HG03442 (cell line): ENCODE measurements at regions not wholly inside any gene's neighbourhood (a gene's known extent, or its start where the extent isn't known, plus 50 kb on each side); places are given as distances from the start of the nearest gene placed in this dataset.

Experiments
- ATAC-seq: cut with Tn5 transposase; IDR thresholded peaks from one replicate; pipeline ENCODE4 v1.9.1; 2021; ENCODE audit warnings: mild to moderate bottlenecking, moderate library complexity; ENCODE audit not compliant: unreplicated experiment

DNA sequence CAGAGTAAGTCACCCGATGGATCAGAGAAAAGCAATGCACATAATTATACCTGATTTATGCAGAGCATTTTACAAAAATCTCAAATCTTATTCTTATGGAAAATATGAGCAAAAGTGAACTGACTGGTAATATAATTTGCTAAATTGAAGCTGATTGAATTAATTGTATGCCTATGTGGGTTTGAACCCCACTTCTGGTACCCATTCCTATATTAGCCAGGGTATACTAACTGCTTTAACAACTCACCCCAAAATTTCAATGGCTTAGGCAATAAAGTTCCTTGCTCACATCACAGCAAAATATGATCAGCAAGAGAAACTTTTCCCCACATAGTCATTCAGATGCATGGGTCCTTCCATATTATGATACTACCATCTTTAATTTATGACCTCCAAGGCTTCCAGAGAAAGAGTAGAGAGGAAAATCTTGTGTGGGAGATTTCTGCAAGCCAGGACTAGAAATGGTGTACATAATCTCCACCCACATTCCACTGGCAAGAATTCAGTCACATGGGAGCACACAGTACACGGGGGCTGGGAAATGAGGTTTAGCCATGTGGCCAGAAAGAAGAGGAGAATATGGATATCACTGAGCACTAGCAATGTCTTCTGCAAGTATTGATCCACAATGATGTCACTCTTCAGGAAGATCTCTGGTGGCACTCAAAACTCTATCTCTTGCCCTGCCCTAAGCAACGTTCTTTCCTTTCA, 640.7 kb downstream of the BCOR start:
- no peak for ATAC-seq

DNA sequence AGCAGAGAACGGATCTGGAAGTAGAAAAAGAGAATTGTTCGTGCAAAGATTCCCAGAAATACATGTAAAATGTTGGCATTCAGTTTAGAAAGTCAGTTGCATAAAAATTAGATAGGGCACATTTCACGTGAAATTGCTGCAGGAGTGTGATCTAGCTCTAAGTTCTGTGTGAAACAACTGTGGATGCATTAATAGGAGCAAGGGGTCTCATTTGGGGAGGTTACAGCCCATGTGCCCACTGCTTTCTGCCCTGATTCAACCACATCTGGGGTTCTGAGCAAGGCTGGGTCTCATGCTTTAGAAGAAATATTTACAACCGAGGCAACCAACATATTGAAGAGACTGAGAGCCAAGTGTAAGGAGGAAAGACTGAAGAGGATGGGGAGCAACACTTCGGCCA, 639.0 kb downstream of the BCOR start:
- no peak for ATAC-seq

DNA sequence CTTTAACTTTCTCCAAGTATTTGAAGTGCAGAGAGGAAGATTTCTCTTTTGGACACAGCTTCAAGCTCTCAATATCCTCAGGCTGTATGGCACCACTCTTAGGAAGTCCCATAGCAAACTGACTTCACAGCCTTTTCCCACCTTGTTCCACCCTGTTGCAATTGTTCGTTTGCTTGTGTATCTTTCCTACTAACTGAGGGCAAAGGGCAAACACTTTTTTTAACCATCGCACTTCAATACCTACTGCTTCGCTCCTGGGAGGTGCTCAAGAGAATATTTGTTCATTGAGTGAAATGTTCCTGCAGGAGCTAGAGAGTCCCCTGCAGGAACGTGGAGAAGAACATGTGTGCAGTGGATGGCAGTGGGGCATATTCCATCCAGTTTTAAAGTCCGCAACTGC, 638.6 kb downstream of the BCOR start:
- ATAC-seq: no peak

DNA sequence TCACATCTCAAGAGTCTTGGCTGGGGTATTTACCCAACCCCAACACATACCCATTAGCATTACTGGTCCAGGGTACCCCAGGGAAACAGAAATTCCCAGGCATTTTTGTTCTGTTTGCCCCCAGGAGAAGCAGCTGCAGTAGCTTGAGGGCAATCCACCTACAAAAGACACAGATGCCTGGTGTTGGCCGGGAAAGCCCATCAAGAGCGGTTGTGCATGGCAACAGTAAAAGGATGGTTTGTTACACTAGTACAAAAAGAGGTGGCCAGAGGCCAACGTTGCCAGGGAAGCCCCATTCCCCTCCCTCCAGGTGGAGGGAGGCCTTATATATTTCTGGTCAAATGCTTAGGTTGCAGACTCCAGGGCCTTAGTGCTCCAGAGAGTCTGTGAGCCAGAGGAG, 637.8 kb downstream of the BCOR start:
- no peak for ATAC-seq

GRCh38 chrX:39460499-39460898, 637.3 kb downstream of the BCOR start:
- no peak for ATAC-seq

- ATAC-seq: no peak
These were observed 634.9 kb downstream of the BCOR start for GRCh38 chrX:39462835-39463234.

DNA sequence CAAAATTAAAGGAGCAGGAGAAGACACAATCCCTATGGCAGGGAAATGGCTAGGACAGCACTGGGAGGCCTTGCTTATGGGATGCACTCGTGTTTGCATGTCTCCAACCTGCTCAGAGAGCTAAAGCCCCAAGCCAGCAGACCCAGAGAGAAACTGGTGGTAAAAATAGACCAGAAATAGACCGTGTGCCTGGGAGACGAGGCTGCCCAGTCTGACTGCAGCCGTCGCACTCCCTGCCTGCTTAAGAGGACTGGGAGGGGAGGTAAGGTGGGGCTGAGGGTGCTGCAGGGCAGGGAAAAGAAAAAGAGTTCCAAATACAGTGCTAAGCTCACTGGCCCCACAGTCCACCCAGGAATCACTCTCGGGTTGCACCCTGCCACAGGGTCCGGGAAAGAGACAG, 633.5 kb downstream of the BCOR start:
- no peak for ATAC-seq

DNA sequence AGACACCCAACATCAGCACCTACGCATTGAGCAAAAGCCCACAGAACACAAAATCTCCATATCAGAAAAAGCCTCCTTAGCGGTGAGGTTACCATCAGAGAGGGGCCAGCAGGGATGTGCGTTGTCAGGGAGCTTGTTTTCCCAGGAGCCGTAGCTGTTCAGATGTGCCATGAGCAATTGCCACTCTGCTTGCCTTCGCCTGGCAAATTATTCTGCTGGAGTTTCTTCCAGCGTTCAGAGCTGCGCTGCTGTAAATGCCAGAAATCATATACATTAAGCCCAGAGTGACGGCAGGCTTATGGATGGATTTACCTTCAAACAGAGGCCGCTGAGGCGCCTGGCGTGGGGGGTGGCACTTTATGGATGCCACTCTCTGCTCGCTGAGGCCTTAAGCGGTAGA, 632.3 kb downstream of the BCOR start:
- no peak for ATAC-seq

DNA sequence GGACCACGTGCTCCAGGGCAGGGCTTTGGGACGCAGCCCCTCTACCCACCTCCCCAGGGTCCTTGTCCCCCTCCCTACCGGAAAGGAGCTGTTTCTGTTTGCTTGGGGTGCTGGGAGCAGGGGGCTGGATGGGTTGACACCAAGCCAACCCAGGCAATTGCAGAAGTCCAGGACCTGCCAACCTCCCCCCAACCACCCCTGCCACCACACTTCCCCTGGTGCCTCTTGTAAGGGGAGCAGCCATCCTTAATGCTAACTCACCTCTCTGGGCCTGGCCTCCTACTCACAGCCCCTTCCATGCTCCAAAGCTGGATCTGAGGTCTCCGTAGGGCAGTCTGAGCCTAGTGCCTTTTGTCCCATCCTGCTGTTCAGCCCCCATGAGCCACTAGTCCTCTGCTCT, 631.9 kb downstream of the BCOR start:
- ATAC-seq: no peak

- ATAC-seq: no peak
These were observed 628.6 kb downstream of the BCOR start for GRCh38 chrX:39469126-39469525.

DNA sequence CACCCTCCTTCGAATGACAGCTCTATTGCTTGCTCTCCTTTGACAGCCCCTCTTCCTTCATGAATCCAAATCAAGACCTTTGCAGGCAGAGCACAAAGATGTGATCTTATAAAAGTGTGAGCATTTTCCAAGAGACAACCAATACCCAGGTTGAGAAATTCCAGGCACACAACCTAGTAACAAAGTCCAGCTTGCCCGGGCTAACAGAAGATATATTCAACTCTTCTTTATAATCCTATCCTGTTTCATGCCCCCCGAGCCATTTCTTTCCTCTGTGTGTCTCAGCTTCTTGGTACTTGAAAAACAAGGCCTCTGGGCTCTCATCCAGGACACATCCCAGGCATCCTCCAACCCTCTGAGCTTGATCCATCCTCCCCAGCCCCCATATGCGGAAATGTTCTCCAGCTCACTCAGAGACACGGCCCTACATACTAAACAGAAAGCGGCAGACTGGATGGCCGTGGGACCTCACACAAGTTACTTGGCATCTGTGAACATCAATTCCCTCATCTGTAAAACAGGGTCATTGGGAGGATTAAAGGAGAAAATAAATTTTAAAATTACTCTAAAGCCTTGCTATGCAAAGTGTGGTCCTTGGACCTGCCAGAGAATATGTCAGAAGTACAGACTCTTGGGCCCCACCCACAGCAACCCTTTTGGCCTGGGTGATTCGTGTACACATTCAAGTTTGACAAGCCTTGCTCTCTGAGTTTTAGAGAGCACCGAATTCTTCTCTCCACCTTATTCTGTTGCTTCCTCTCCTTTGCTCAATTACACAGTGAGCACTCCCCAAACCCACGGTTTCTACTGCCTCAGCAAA, 627.0 kb downstream of the BCOR start:
- ATAC-seq: no peak

DNA sequence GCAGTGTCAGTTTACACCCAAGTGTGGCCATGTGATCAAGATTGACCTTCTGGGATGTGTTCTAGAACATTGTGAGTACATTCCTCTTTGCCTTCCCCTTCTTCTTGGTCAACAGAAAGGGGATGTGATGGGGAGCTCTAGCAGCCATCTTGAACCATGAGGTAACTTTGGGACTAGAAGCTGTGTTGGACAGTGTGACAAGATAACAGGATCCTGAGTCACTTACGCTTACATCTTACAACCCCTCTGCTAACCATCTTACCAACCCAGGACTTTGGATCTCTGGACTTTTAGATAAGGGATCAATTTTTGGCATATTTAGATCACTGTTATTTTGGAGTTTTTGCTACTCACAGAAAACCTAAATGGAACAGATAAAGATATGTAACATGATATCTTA, 625.6 kb downstream of the BCOR start:
- ATAC-seq: no peak

DNA sequence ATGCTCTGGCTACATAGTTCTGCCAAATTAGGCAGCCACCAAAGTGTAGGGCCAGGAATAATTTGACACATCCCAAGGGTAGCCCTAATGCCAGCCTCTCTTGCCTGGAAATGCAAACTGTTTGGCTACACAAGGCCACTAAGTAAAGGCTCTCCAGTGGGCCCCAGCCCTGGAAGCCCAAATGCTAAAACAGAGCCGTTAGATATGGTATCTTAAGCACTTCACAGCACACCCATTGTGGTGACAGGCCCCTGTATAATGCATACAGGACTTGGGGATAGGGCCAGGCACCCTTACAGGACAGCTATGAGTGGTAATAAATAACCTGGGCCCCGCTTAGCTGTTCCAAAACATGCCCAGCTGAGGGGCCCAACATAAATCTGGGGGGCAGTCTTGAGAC, 623.9 kb downstream of the BCOR start:
- ATAC-seq: no peak

- no peak for ATAC-seq
These were observed 622.4 kb downstream of the BCOR start for GRCh38 chrX:39475372-39475771.

GRCh38 chrX:39476604-39477021, 621.1 kb downstream of the BCOR start:
- no peak for ATAC-seq

DNA sequence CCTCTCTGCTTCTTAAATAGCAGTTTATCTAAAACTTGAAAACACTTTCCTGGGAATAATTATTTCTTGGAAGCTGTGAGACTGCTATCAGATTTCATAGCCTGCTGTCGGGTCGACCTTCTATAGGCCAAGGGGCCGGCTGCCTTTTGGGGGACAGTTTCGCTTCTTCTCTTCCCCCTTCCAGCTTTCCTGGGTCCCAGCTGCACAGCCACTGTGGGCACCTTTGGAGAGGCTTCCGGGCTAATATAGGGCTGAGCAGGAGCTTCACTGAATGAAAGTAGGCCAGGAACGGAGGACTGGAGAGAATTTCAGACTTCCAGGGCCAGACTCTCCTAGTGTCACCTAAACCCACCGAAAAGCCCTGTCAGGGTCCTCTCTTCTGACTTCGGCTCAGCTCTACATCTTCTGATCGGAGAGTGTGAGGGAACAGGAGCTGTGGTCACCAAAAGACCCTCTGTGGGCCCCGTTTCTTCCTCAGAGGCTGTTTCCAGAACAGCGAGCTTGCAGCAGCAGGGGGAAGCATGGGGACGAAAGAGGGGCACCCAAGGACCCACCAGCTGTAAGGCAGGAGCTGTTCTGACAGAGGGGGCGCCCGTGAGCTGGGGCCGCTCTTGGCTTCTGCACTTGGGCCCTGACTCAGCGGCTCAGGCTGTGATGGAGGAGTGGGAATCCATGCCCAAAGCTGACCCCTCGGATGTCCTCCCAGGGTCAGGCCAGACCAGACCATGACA, 620.6 kb downstream of the BCOR start:
- ATAC-seq: no peak

DNA sequence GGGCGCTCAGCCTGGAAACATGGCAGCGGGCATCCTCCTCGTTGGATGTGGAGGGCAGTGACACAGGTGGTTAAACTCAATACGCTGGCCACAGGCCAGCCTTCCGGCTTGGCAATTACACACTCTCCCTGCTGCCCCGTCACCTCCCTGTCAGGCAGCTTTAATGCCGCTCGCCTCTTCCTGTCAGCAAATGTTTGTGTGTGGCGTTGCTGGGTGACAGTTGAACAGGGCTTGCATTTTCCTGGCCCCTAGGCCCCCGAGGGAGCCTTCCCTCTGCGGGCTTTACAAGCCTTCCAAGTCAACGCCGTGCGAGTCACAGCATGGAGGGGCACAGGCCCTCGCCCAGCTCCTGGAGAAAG, 620.0 kb downstream of the BCOR start:
- no peak for ATAC-seq

DNA sequence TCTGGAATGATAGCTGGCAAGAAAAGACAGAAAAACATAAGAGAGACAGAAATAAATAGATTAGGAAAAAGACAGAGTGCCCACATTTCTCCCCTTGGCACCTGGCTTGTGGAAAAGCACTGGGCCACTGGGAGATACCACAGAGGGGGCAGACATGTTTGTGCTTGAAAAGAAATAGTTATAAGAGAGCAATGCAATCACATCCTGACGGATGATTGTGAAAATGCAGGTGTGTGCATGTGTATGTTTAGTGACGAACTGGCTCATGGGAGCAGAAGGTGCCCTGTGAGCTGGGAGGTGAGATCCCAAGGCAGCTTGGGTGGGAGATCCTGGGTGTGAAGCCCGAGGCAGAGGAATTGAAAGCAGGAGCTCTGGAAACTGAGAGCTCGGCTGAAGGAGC, 617.9 kb downstream of the BCOR start:
- ATAC-seq: no peak

- no peak for ATAC-seq
These were observed 616.8 kb downstream of the BCOR start for GRCh38 chrX:39480963-39481362.

DNA sequence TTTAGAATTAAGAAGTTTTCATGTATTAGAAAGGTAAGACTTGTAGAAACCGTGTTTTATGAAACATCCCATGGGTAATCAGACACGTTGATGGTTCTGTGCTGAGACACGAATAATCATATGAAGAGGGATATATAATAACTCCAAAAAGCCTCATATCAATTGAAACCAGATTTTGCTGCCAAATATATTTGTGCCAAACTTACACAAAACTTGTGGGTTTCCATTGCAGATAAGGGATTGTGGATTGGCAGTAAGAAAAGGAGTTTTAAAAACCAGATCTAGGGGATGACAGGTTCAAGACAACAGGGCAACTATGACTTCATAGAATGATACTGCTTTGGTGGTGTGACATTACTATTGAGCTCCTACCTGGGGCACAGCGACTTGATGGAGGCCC, 616.1 kb downstream of the BCOR start:
- no peak for ATAC-seq

DNA sequence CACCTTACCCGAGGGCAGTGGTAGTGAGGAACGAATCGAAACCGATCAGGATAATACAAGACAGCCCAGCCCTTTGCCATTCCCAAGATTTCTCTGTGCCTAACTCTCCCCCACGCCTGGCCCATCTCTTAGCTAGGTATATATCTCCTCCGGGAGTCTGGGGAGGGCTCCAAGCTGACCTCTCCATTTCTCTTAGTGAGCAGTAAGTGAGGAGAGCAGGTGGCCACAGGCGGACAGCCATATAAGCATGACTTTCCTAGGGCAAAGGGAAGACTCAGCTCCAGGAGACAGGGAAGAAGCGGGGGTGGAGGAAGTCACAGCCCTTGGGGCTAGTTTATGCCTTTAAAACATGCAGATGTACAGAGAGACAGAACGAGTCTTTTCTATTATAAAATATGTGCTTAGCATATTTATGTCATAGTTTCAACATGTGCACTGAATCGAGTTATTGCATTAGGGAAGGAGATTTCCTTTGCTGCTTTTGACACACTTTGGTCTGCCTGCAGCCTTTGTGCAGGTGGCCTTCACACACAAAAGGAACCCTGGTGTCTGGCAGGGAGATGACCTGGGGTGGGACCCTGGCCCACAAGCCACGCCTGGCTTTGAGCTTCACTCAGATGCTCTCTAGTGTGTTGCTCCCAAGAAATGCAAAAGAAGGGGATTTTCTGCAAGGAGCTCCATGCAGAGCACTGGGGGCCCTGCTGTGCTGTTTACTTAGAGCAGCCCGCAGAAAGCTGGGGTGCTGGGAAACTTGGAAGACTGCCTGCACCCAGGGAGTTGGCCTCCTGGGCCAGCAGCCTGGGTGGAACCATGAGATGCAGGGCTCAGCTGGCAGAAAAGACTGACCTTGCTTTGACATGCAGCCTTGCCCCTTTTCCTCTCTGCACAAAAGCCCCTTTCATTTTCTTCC, 613.3 kb downstream of the BCOR start:
- ATAC-seq: no peak
